H1 (cell line): ENCODE measurements at regions not wholly inside any gene's neighbourhood (a gene's known extent, or its start where the extent isn't known, plus 50 kb on each side); places are given as distances from the start of the nearest gene placed in this dataset.

ENCODE experiments used
- HDAC6 ChIP-seq: IDR thresholded peaks from one replicate; pipeline ENCODE4 v1.7.1; 2012; ENCODE audit warnings: low read depth, mild to moderate bottlenecking, inconsistent platforms, low read length, moderate library complexity
- RAD21 ChIP-seq, 2 experiments: IDR thresholded peaks in 1 of 2; conservative IDR thresholded peaks in 1 of 2; 2 replicates each; pipeline ENCODE4 v1.6.1; 2011; ENCODE audit warnings: low read depth in 2 of 2, low read length in 2 of 2, improper control_type of control experiment in 1 of 2, inconsistent platforms in 1 of 2, mild to moderate bottlenecking in 1 of 2, moderate library complexity in 1 of 2
- SRF ChIP-seq: IDR thresholded peaks from 2 replicates; pipeline ENCODE4 v1.6.1; 2011; ENCODE audit warnings: mild to moderate bottlenecking, low read depth, low read length, moderate library complexity
- TF ChIP-seq, protein P1 (sequence below), 3 experiments: IDR thresholded peaks; 1 replicate in 2 of 3; 2 replicates in 1 of 3; pipeline versions ENCODE4 v1.5.1 to v1.6.1; 2011; ENCODE audit warnings: low read length in 3 of 3, mild to moderate bottlenecking in 3 of 3, inconsistent platforms in 2 of 3, low read depth in 1 of 3, moderate library complexity in 1 of 3; ENCODE audit not compliant: insufficient read depth in 1 of 3; ENCODE audit errors: control extremely low read depth in 1 of 3

DNA sequence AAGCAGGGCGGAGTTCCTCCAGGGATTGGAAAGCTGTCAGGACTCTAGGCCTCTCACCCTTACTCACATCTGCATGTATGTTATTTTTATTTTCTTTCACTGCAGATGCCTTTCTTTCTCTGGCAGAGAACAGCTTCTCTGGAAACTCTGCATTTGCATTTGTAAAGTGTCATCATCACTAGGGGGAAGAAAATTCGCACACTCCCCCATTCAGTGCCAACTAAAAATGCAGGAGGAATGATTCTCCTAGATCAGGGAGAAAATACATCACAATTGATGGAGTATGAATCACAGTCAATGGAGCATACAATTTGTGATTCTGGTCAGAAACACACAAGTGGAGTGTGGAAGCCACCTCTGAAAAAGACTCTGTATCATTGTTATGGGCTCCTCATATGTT lies 351.4 kb upstream of the FTMT start:
- TF ChIP-seq SRF = no peak
- no peak for TF ChIP-seq RAD21 (IDR thresholded peaks at IDR 0.05 in 1 of 2, conservative IDR thresholded peaks at IDR 0.05 in 1 of 2; ENCODE audit: low read depth in 2 of 2, low read length in 2 of 2)
- no peak for TF ChIP-seq HDAC6
- TF ChIP-seq, protein P1, sequence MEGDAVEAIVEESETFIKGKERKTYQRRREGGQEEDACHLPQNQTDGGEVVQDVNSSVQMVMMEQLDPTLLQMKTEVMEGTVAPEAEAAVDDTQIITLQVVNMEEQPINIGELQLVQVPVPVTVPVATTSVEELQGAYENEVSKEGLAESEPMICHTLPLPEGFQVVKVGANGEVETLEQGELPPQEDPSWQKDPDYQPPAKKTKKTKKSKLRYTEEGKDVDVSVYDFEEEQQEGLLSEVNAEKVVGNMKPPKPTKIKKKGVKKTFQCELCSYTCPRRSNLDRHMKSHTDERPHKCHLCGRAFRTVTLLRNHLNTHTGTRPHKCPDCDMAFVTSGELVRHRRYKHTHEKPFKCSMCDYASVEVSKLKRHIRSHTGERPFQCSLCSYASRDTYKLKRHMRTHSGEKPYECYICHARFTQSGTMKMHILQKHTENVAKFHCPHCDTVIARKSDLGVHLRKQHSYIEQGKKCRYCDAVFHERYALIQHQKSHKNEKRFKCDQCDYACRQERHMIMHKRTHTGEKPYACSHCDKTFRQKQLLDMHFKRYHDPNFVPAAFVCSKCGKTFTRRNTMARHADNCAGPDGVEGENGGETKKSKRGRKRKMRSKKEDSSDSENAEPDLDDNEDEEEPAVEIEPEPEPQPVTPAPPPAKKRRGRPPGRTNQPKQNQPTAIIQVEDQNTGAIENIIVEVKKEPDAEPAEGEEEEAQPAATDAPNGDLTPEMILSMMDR (IDR thresholded peaks at IDR 0.05; ENCODE audit: control extremely low read depth in 1 of 3, insufficient read depth in 1 of 3, low read depth in 1 of 3, low read length in 3 of 3) = no peak
